Endodermal cell (in vitro differentiated cells): ENCODE measurements at regions not wholly inside any gene's neighbourhood (a gene's known extent, or its start where the extent isn't known, plus 50 kb on each side); places are given as distances from the start of the nearest gene placed in this dataset.

ENCODE experiments used
- DNase-seq: peaks from one replicate; pipeline ENCODE4 v3.0.0-alpha.2; 2017
- H3K27ac ChIP-seq: 2 replicates; pipeline ENCODE4 v1.5.1; 2013; ENCODE audit warnings: mild to moderate bottlenecking, low read depth, low read length, moderate library complexity
- H3K27me3 ChIP-seq: 2 replicates; pipeline ENCODE4 v1.6.1; 2013; ENCODE audit warnings: mild to moderate bottlenecking, low read length, moderate library complexity; ENCODE audit not compliant: insufficient read depth, control insufficient read depth, poor library complexity, severe bottlenecking
- H3K36me3 ChIP-seq: 2 replicates; pipeline ENCODE4 v1.7.0; 2013; ENCODE audit warnings: mild to moderate bottlenecking, low read length, moderate library complexity; ENCODE audit not compliant: control insufficient read depth, insufficient read depth
- H3K4me1 ChIP-seq: one replicate; pipeline ENCODE4 v1.7.0; 2013; ENCODE audit warnings: low read length; ENCODE audit not compliant: control insufficient read depth, insufficient read depth
- H3K4me3 ChIP-seq: 2 replicates; pipeline ENCODE4 v1.5.1; 2013; ENCODE audit warnings: mild to moderate bottlenecking, low read length, moderate library complexity
- H3K9ac ChIP-seq: 2 replicates; pipeline ENCODE4 v1.6.1; 2013; ENCODE audit warnings: mild to moderate bottlenecking, low read length, moderate library complexity; ENCODE audit not compliant: poor library complexity, severe bottlenecking; ENCODE audit errors: extremely low read depth
- H3K9me3 ChIP-seq: 2 replicates; pipeline ENCODE4 v1.6.1; 2013; ENCODE audit warnings: mild to moderate bottlenecking, low read length, moderate library complexity; ENCODE audit not compliant: control insufficient read depth
- H3K27ac Mint-ChIP-seq: 2 replicates; pipeline ENCODE4 v1.8.0; 2020; ENCODE audit warnings: mixed read lengths
- H3K27me3 Mint-ChIP-seq: 2 replicates; pipeline ENCODE4 v1.8.0; 2021; ENCODE audit warnings: mild to moderate bottlenecking, mixed read lengths; ENCODE audit not compliant: insufficient read depth
- H3K36me3 Mint-ChIP-seq: 2 replicates; pipeline ENCODE4 v1.8.0; 2020; ENCODE audit warnings: low read depth, mixed read lengths
- H3K4me1 Mint-ChIP-seq: 2 replicates; pipeline ENCODE4 v1.8.0; 2020; ENCODE audit warnings: mixed read lengths
- H3K4me3 Mint-ChIP-seq: 2 replicates; pipeline ENCODE4 v1.8.0; 2020; ENCODE audit warnings: mild to moderate bottlenecking, moderate library complexity, mixed read lengths
- H3K9me3 Mint-ChIP-seq: 2 replicates; pipeline ENCODE4 v1.8.0; 2020; ENCODE audit warnings: mild to moderate bottlenecking, mixed read lengths
- CTCF ChIP-seq: fragments of 200-600 bp; sonication (generic); conservative IDR thresholded peaks from 2 replicates; pipeline ENCODE4 v1.5.0; 2021; ENCODE audit warnings: antibody characterized with exemption, mild to moderate bottlenecking
- WGBS, 2 experiments: methylation state at CpG; one replicate each; pipeline versions ENCODE4 v1.1.5 to v1.1.7; 2013; ENCODE audit warnings: missing lambda C conversion rate in 2 of 2, mixed read lengths in 1 of 2; ENCODE audit not compliant: insufficient coverage in 1 of 2, insufficient read length in 1 of 2; 5-methylcytosine and 5-hydroxymethylcytosine counted together

DNA sequence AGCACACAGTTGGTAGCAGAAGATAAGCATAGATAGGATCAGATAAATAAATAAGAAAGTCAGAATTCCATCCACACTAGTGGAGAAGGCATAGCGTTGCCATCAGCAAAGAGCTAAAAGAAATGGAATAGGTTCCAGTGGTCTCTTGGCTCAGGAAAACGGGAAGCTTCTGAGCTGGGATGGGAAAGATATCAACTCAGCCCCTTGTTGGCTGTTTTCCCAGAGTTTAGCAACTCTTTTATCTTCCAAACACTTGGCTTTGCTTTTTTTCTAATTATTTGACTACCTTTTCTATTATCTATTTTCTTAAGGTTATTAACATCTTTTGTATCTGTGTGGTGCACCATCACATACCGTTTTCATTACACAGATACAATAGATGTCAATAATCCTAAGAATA is 445.7 kb upstream of the TRPC7 start:
- Histone ChIP-seq H3K4me3 (no peak overlapping the region), H3K9ac (no peak overlapping the region), H3K36me3 (no peaks in the 10 kb centered on the region), H3K9me3 (no peaks in the 10 kb centered on the region), H3K4me1 (no peaks in the 10 kb centered on the region), H3K27ac (no peak overlapping the region), H3K27me3 (no peaks in the 10 kb centered on the region)
- Mint-ChIP-seq H3K27ac (no peak overlapping the region), H3K36me3 (no peaks in the 10 kb centered on the region), H3K27me3 (peaks cover 2% of the 10 kb centered on the region), H3K4me3 (no peak overlapping the region), H3K4me1 (no peaks in the 10 kb centered on the region), H3K9me3 (no peaks in the 10 kb centered on the region)
- 87 to 100% methylated on average over 2 to 3 of the region's 3 CpGs for WGBS, 2 experiments
- DNase-seq: no peak
- no peak for TF ChIP-seq CTCF

DNA sequence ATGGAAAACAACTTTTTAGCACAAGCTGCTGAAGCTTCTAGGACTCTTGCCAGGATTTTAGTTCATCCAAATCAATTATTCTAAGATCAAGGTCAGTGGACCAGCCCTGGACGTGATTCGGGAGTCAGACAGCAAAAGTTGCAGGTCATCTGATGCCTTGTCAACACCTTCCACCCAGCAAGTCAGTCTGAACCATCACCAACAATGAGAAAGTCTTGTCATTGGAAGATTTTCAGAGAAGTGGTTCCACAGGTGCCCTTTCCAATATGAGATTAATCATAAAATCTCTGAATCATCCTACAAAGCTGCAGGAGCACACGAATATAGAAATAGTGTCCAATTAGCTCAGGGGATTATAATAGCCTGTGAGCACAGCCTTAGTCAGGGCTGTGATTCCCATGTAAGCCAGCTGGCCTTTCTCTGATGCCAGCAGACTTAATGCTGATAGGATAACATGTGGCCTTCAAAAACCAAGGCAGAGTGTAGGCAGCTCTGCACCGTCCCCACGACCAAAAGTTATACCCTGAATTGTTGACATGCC is 445.0 kb upstream of the TRPC7 start:
- Histone ChIP-seq H3K9me3 (no peaks in the 10 kb centered on the region), H3K27ac (no peak overlapping the region), H3K4me3 (no peak overlapping the region), H3K4me1 (no peaks in the 10 kb centered on the region), H3K36me3 (no peaks in the 10 kb centered on the region), H3K27me3 (no peaks in the 10 kb centered on the region), H3K9ac (no peak overlapping the region)
- Mint-ChIP-seq H3K4me3 (no peak overlapping the region), H3K9me3 (no peaks in the 10 kb centered on the region), H3K27me3 (peaks cover 2% of the 10 kb centered on the region), H3K36me3 (no peaks in the 10 kb centered on the region), H3K4me1 (no peaks in the 10 kb centered on the region), H3K27ac (no peak overlapping the region)
- whole genome bisulfite sequencing, 2 experiments: 95 to 98% methylated on average over 5 of the region's 5 CpGs
- DNase-seq: no peak
- TF ChIP-seq CTCF: no peak

- Mint-ChIP-seq H3K36me3 (no peaks in the 10 kb centered on the region), H3K9me3 (no peaks in the 10 kb centered on the region), H3K27me3 (peaks cover 2% of the 10 kb centered on the region), H3K4me1 (no peaks in the 10 kb centered on the region), H3K4me3 (no peak overlapping the region), H3K27ac (no peak overlapping the region)
- no peak for DNase-seq
- no peak overlapping the region for H3K27ac ChIP-seq
- no peaks in the 10 kb centered on the region for H3K27me3 ChIP-seq
- H3K9me3 ChIP-seq: no peaks in the 10 kb centered on the region
- H3K36me3 ChIP-seq: no peaks in the 10 kb centered on the region
- no peak overlapping the region for H3K4me3 ChIP-seq
- H3K9ac ChIP-seq: no peak overlapping the region
- WGBS, 2 experiments: 80 to 100% methylated on average over 1 of the region's 1 CpG
- H3K4me1 ChIP-seq: no peaks in the 10 kb centered on the region
- TF ChIP-seq CTCF: no peak
Observed at GRCh38 chr5:136809382-136809781, 444.0 kb upstream of the TRPC7 start.
